ENCODE measurements at regions not wholly inside any gene's neighbourhood (a gene's known extent, or its start where the extent isn't known, plus 50 kb on each side); places are given as distances from the start of the nearest gene placed in this dataset.

GRCh38 chr1:87739141-87739540 is 410.5 kb downstream of the LMO4 start:
- Mint-ChIP-seq H3K4me1 (peaks cover 12% of the 10 kb centered on the region), H3K27ac (ENCODE audit: unreplicated experiment) (no peak overlapping the region), H3K36me3 (ENCODE audit: low read depth) (no peaks in the 10 kb centered on the region), H3K4me3 (no peak overlapping the region), H3K9me3 (peaks cover 5% of the 10 kb centered on the region), H3K27me3 (ENCODE audit: low read depth) (no peaks in the 10 kb centered on the region)
- TF ChIP-seq CTCF (conservative IDR thresholded peaks at IDR 0.05) = no peak
- no peak for DNase-seq (ENCODE audit: low read depth, low spot score)

GRCh38 chr1:87739704-87740103 is 411.0 kb downstream of the LMO4 start:
- no peak for DNase-seq (ENCODE audit: low read depth, low spot score)
- no peaks in the 10 kb centered on the region for H3K36me3 Mint-ChIP-seq (ENCODE audit: low read depth)
- H3K27ac Mint-ChIP-seq (ENCODE audit: unreplicated experiment) = no peak overlapping the region
- peaks cover 5% of the 10 kb centered on the region for H3K9me3 Mint-ChIP-seq
- no peak overlapping the region for H3K4me3 Mint-ChIP-seq
- H3K4me1 Mint-ChIP-seq = peaks cover 16% of the 10 kb centered on the region
- no peak for TF ChIP-seq CTCF (conservative IDR thresholded peaks at IDR 0.05)
- no peaks in the 10 kb centered on the region for H3K27me3 Mint-ChIP-seq (ENCODE audit: low read depth)

GRCh38 chr1:87743256-87743655 is 414.6 kb downstream of the LMO4 start:
- no peak for DNase-seq (ENCODE audit: low read depth, low spot score)
- no peak overlapping the region for H3K4me3 Mint-ChIP-seq

GRCh38 chr1:87744056-87744455 is 415.4 kb downstream of the LMO4 start:
- Mint-ChIP-seq H3K4me3 (no peak overlapping the region), H3K27me3 (ENCODE audit: low read depth) (no peaks in the 10 kb centered on the region), H3K9me3 (peaks cover 3% of the 10 kb centered on the region), H3K4me1 (peaks cover 16% of the 10 kb centered on the region), H3K36me3 (ENCODE audit: low read depth) (no peaks in the 10 kb centered on the region), H3K27ac (ENCODE audit: unreplicated experiment) (peak overlapping the region; percentile 62)
- no peak for TF ChIP-seq CTCF (conservative IDR thresholded peaks at IDR 0.05)
- DNase-seq (ENCODE audit: low read depth, low spot score) = no peak

More at GRCh38 chr1:87743256-87743655, 414.6 kb downstream of the LMO4 start:
- H3K9me3 Mint-ChIP-seq = peaks cover 3% of the 10 kb centered on the region
- H3K27me3 Mint-ChIP-seq (ENCODE audit: low read depth) = no peaks in the 10 kb centered on the region
- no peaks in the 10 kb centered on the region for H3K36me3 Mint-ChIP-seq (ENCODE audit: low read depth)
- H3K4me1 Mint-ChIP-seq = peaks cover 16% of the 10 kb centered on the region
- H3K27ac Mint-ChIP-seq (ENCODE audit: unreplicated experiment) = no peak overlapping the region
- TF ChIP-seq CTCF (conservative IDR thresholded peaks at IDR 0.05) = no peak

- H3K4me3 Mint-ChIP-seq = no peak overlapping the region
- no peak overlapping the region for H3K27ac Mint-ChIP-seq (ENCODE audit: unreplicated experiment)
- peaks cover 3% of the 10 kb centered on the region for H3K9me3 Mint-ChIP-seq
- no peak for DNase-seq (ENCODE audit: low read depth, low spot score)
- H3K27me3 Mint-ChIP-seq (ENCODE audit: low read depth) = no peaks in the 10 kb centered on the region
- H3K4me1 Mint-ChIP-seq = peaks cover 16% of the 10 kb centered on the region
- TF ChIP-seq CTCF (conservative IDR thresholded peaks at IDR 0.05) = no peak
- H3K36me3 Mint-ChIP-seq (ENCODE audit: low read depth) = no peaks in the 10 kb centered on the region
Observed at GRCh38 chr1:87744763-87745162, 416.1 kb downstream of the LMO4 start.

- Mint-ChIP-seq H3K36me3 (ENCODE audit: low read depth) (no peaks in the 10 kb centered on the region), H3K4me3 (no peak overlapping the region), H3K27ac (ENCODE audit: unreplicated experiment) (no peak overlapping the region), H3K4me1 (no peaks in the 10 kb centered on the region), H3K27me3 (ENCODE audit: low read depth) (no peaks in the 10 kb centered on the region), H3K9me3 (no peaks in the 10 kb centered on the region)
- no peak for DNase-seq (ENCODE audit: low read depth, low spot score)
- TF ChIP-seq CTCF (conservative IDR thresholded peaks at IDR 0.05) = no peak
Observed at GRCh38 chr1:87753366-87753765, 424.7 kb downstream of the LMO4 start.
